Posterior vena cava (tissue), 2 donors: ENCODE measurements at regions not wholly inside any gene's neighbourhood (a gene's known extent, or its start where the extent isn't known, plus 50 kb on each side); places are given as distances from the start of the nearest gene placed in this dataset.

Source experiments
- DNase-seq: peaks from one replicate; pipeline ENCODE4 v3.0.0-alpha.2; 2020; ENCODE audit warnings: low spot score
- intact Hi-C, 2 donors: fragments of 100-400 bp; cut with DNase I; formaldehyde crosslinking; loops; one replicate each; pipeline versions ENCODE4 v1.14.1 to v1.14.2; 2022 to 2023
- donor health status: DM: yes; HTN: yes; CAD: no.
- donor health status: DM: yes; HTN: yes; CAD: no.

DNA sequence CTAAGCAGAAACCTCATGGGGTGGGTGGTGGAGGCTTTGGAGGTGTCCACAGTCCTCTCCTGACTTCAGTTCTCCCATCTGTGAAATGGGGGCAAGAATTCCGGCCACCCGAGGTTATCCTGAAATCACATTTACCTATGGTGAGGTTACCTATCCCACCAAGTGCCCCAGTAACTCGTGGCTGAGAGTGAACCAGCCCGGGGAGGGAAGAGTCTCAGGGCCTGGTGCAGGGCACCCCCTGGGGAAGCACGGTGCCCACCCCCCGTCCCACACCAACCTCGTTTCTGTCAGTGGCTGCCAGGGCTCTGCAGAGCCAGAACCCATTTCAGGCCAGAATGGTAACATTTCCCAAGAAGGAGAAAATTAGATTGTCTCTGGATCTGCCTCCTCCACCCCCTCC is 83.7 kb upstream of the VSTM2B start:
- peak; percentile 43 for DNase-seq
- intact Hi-C loops = no loop called here

DNA sequence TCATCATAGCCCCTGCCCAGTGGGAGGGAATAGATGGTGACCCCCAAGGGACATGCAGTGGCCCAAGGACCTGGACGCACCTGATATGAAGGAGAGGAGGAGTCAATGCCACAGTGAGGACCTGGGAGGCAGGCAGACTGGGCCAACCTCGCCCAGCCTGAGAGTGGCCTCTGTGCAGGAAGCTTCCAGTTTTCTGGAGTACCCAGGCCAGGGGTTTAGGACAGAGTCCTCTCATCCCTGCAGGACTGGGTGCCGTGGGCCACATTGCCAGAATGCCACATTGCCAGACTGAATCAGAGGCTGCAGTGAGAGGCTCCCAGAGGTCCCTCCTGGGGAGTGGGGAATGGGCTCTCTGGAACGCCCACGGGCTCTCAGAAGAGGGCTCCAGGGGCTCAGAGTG is 82.9 kb upstream of the VSTM2B start:
- DNase-seq = peak; percentile 56
- intact Hi-C loops = no loop called here

DNA sequence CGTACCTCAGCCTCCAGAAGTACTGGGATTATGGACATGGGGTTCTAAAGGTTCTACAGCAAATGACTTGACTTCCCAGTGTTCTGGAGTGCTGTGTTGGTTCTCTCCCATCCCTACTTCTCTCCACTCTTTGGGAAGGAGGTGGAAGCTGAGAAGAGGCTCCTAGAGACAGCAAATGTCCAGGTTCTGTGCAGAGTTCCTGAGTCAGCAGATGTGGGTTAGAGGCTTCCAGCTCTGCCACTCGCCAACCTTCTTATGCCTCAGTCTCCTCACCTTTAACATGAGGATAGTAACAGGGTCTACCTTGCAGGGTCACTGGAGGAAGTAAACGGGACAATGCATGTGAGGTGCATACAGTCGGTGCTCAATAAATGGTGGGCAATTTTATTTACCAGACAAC is 80.5 kb upstream of the VSTM2B start:
- DNase-seq = no peak
- intact Hi-C loops = no loop called here

DNA sequence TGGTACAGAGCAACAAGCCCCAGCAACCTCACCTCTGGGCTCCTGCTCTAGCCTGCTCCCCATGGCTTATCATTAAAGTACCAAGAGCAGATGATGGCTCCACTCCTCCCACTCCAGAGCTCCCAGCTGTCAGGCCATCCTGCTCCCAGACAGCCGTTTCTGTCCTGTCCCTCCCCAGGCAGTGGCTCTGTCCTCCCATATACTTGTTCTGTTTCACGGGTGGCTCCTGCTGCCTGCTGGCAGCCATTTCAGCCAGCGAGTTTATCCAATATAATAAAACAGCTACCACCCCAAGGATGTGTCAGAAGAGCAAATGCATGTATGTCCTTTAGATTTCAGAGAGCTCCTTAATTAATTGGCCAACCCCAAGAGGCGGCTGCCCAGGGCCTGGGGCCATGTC is 79.4 kb upstream of the VSTM2B start:
- intact Hi-C loops = no loop called here

DNA sequence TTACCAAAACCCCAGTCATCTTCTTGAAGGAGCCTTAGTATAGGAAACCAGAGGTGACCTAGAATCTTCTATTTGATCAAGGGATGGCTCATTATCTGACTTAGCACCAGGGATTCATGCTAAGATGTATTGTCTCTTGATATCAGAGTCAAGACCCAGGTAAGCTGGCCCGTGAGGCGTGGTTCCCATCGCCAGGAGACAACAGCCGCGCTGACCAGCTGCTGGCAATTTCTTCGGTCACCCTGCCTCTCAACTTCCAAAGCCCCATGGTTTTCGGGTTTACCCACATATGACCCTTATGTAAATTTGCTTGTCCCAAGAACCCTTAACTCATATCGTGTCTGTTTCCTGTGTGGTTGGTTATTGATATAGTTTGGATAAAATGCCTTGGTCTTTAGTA is 77.7 kb upstream of the VSTM2B start:
- peak; percentile 46 for DNase-seq
- intact Hi-C loops = no loop called here

More for the DNA sequence above, 79.4 kb upstream of the VSTM2B start:
- DNase-seq = peak; percentile 35

DNA sequence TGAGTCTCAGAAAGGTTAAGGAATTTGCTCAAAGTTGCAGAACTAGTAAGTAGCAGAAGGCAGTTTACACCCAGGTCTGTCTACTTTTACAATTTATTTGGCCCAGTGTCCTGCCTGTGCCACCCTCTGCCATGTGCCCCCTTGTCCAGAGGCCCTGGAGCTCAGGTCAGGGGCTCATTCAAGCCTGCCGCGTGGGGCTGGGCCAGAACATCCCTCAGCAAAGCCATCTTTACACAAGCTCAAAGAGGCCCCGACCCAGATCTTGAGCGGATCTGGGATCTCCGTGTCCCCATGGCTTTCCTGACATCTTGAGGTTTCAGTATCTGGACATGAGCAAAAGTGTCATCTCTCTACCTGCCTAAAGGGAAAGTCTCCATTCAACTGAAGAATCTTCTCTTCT is 76.4 kb upstream of the VSTM2B start:
- DNase-seq = no peak
- intact Hi-C loops = no loop called here

DNA sequence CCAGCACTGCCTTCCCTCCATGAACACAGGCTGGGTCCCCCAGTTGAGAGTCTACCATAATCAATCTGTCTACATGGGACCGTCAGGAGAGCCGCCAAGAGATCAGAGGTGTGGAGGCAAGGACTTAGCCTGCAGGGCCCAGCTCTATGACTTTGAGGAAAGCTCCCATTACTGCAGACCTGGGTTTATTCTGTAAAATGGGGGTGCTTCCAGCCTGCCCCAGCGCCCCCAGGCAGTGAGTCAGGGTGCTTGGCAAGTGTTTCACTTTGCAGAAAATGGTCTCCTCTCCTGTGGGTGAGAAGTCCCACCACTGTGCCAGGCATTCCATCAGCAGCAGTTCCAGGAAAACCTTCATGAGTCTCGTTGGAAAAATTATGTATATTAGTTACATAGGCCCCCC is 75.5 kb upstream of the VSTM2B start:
- intact Hi-C loops = no loop called here
- DNase-seq = no peak

DNA sequence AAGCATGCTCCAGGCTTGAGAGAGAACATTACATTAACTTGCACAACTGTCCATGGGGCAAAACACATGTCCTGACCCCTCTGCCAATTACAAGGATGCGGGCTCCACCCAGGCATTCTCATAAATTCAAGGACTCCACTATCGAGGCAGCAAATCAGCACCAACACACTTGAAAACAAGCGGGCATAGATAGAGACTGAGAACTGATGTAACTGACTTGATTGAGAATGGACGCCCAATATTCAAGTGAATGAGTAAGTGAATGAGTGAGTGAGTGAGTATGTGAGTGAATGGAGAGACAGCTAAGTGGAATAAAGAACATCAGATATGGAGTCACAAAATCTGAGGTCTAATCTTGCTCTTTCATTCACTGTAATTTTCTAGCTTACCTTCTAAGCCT is 75.0 kb upstream of the VSTM2B start:
- DNase-seq = no peak
- intact Hi-C loops = no loop called here

DNA sequence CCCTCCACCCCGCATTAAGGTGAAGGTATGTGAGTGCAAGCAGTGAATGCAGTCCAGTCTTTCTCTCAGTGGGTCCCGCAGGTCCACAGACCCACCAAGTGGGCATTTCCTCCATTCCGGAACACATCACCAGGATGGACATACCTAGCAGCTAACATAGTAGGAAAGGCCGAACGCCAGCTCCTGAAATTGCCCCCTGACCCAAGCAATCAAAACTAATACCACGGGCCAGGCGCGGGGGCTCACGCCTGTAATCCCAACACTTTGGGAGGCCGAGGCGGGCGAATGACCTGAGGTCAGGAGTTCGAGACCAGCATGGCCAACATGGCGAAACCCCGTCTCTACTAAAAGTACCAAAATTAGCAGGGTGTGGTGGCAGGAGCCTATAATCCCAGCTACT is 71.7 kb upstream of the VSTM2B start:
- DNase-seq = peak; percentile 56
- intact Hi-C loops = no loop called here

DNA sequence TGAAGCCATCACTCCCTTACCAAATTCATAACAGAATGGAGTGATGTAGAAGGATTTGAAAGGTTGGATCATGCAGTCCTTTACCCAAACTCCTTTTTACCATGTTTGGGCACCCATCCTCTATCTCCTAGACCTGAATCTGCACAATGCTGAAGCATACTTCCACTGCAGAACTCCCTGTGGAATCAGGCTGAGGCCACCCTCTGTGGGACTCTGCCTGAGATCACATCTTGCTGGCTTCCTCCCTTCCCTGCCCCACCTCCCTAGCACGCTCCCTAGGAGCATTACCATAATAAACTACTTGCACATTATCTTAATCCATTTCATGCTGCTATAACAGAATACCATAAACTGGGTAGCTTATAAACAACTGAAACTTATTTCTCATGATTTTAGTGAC is 68.4 kb upstream of the VSTM2B start:
- intact Hi-C loops = no loop called here
- DNase-seq = no peak

DNA sequence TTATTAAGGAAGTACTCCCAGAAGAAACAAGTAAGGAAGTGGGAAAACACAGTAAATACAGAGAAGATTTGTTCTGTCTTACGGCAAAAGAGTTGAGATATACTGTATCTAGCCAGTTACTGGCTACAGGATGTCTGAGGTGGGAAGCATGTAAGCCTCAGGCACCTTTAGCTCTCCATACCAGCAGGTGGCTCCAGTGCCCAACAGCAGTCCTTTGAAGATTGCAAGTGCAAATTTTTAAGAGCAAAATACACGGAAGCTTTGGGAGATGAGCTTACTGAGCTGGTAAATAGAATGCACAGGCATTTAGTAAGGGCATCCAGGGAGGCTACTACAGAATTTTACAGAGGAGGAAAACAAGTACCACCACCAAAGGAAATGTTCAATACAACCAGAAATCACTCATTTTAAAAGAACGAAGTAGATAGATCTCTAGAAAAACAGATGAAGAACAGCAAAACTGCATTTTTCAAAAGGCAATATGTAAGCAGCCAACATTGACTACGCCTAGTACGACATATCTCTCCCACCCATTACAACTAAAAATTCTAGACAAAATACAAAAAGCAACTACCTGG is 57.9 kb upstream of the VSTM2B start:
- DNase-seq = peak; percentile 26
- intact Hi-C loops = no loop called here

DNA sequence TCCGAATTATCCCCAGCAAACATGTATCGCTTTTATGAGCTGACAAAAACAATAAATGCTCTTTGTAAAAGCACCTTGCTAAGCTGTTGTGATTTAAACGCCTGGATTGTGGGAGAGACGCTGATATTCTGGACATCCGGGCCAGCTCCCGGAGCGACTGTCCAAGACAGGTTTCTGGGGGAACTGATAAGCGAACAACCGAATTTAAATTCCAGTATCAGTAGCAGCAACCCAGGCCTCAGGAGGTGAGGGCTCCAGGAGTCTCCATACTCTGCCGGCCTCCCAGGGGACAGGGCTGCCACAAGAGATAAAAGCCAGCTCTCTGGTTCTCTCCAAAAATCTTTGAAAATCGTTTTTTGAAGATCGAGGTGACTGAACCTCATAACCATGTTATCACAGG is 50.3 kb upstream of the VSTM2B start:
- intact Hi-C loops = no loop called here
- DNase-seq = no peak
